H9 (cell line): ENCODE measurements at regions not wholly inside any gene's neighbourhood (a gene's known extent, or its start where the extent isn't known, plus 50 kb on each side); places are given as distances from the start of the nearest gene placed in this dataset.

Experiments
- DNase-seq: peaks from one replicate; pipeline ENCODE4 v3.0.0-alpha.2; 2017
- H2AFZ ChIP-seq: one replicate; pipeline ENCODE4 v1.6.1; 2013; ENCODE audit warnings: mild to moderate bottlenecking, low read length, control low read depth, moderate library complexity
- H2AK5ac ChIP-seq: 2 replicates; pipeline ENCODE4 v1.6.1; 2013; ENCODE audit warnings: low read length, control low read depth, mixed read lengths; ENCODE audit not compliant: insufficient read length
- H2BK120ac ChIP-seq: one replicate; pipeline ENCODE4 v1.6.1; 2013; ENCODE audit warnings: low read depth, mild to moderate bottlenecking, low read length, control low read depth, inconsistent platforms; ENCODE audit not compliant: poor library complexity, severe bottlenecking
- H2BK12ac ChIP-seq: 2 replicates; pipeline ENCODE4 v1.6.1; 2013; ENCODE audit warnings: low read length, control low read depth, mixed read lengths, low read depth; ENCODE audit not compliant: insufficient read length
- H2BK15ac ChIP-seq: 2 replicates; pipeline ENCODE4 v1.6.1; 2013; ENCODE audit warnings: low read depth, low read length, control low read depth
- H2BK20ac ChIP-seq: one replicate; pipeline ENCODE4 v1.6.1; 2013; ENCODE audit warnings: low read depth, mild to moderate bottlenecking, low read length, control low read depth, inconsistent platforms; ENCODE audit not compliant: poor library complexity, severe bottlenecking
- H2BK5ac ChIP-seq: 2 replicates; pipeline ENCODE4 v1.6.1; 2013; ENCODE audit warnings: low read length, control low read depth, mixed read lengths; ENCODE audit not compliant: insufficient read length
- H3K14ac ChIP-seq: 2 replicates; pipeline ENCODE4 v1.6.1; 2013; ENCODE audit warnings: low read length, control low read depth; ENCODE audit not compliant: insufficient read depth
- H3K18ac ChIP-seq: 2 replicates; pipeline ENCODE4 v1.6.1; 2013; ENCODE audit warnings: low read depth, mild to moderate bottlenecking, mixed read lengths, low read length, control low read depth; ENCODE audit not compliant: insufficient read length
- H3K23ac ChIP-seq: 2 replicates; pipeline ENCODE4 v1.6.1; 2013; ENCODE audit warnings: low read length, control low read depth, mixed read lengths, low read depth; ENCODE audit not compliant: insufficient read length
- H3K23me2 ChIP-seq: 2 replicates; pipeline ENCODE4 v1.6.1; 2013; ENCODE audit warnings: low read depth, mild to moderate bottlenecking, mixed read lengths, low read length, control low read depth; ENCODE audit not compliant: insufficient read length, poor library complexity, severe bottlenecking
- H3K27ac ChIP-seq: 2 replicates; pipeline ENCODE4 v1.5.1; 2013; ENCODE audit warnings: low read length, control low read depth, mixed read lengths, low read depth; ENCODE audit not compliant: insufficient read length
- H3K27me3 ChIP-seq: 2 replicates; pipeline ENCODE4 v1.6.1; 2013; ENCODE audit warnings: low read length, control low read depth, inconsistent platforms; ENCODE audit not compliant: insufficient read depth
- H3K4ac ChIP-seq: 2 replicates; pipeline ENCODE4 v1.6.1; 2013; ENCODE audit warnings: low read depth, mild to moderate bottlenecking, control low read depth, inconsistent platforms, low read length, moderate library complexity
- H3K4me1 ChIP-seq: 2 replicates; pipeline ENCODE4 v1.6.1; 2013; ENCODE audit warnings: low read length, control low read depth, inconsistent platforms; ENCODE audit not compliant: insufficient read depth
- H3K4me2 ChIP-seq: 2 replicates; pipeline ENCODE4 v1.6.1; 2013; ENCODE audit warnings: low read length, control low read depth, mixed read lengths; ENCODE audit not compliant: insufficient read length, insufficient read depth
- H3K56ac ChIP-seq: 2 replicates; pipeline ENCODE4 v1.6.1; 2013; ENCODE audit warnings: low read depth, mild to moderate bottlenecking, mixed read lengths, low read length, control low read depth; ENCODE audit not compliant: insufficient read length
- H3K79me1 ChIP-seq: 2 replicates; pipeline ENCODE4 v1.6.1; 2013; ENCODE audit warnings: low read depth, mild to moderate bottlenecking, moderate library complexity, low read length, control low read depth, inconsistent platforms; ENCODE audit not compliant: insufficient read depth, poor library complexity, severe bottlenecking
- H3K79me2 ChIP-seq: 2 replicates; pipeline ENCODE4 v1.6.1; 2013; ENCODE audit warnings: low read length, control low read depth, inconsistent platforms; ENCODE audit not compliant: insufficient read depth
- H3K9ac ChIP-seq: 2 replicates; pipeline ENCODE4 v1.6.1; 2013; ENCODE audit warnings: low read length, control low read depth, mixed read lengths; ENCODE audit not compliant: insufficient read length; ENCODE audit errors: extremely low read depth
- H3K9me3 ChIP-seq: one replicate; pipeline ENCODE4 v1.6.1; 2013; ENCODE audit warnings: low read depth, low read length, inconsistent platforms; ENCODE audit not compliant: control insufficient read depth
- H3T11ph ChIP-seq: one replicate; pipeline ENCODE4 v1.6.1; 2013; ENCODE audit warnings: mild to moderate bottlenecking, low read length, control low read depth, inconsistent platforms
- H4K20me1 ChIP-seq: one replicate; pipeline ENCODE4 v1.6.1; 2013; ENCODE audit not compliant: control insufficient read depth, insufficient read length, insufficient read depth
- H4K5ac ChIP-seq: 2 replicates; pipeline ENCODE4 v1.6.1; 2013; ENCODE audit warnings: low read depth, mild to moderate bottlenecking, mixed read lengths, low read length, control low read depth; ENCODE audit not compliant: insufficient read length
- H4K8ac ChIP-seq: replicated peaks from 2 replicates; pipeline ENCODE4 v1.6.1; 2013; ENCODE audit warnings: low read length, control low read depth, mixed read lengths, low read depth; ENCODE audit not compliant: insufficient read length
- H4K91ac ChIP-seq: 2 replicates; pipeline ENCODE4 v1.6.1; 2013; ENCODE audit warnings: low read depth, mild to moderate bottlenecking, moderate library complexity, mixed read lengths, low read length, control low read depth; ENCODE audit not compliant: insufficient read length
- H3K27ac Mint-ChIP-seq, 3 experiments: 2 replicates in 2 of 3; 3 replicates in 1 of 3; pipeline ENCODE4 v1.8.0; 2020 to 2021; ENCODE audit warnings: mixed read lengths in 3 of 3, mild to moderate bottlenecking in 1 of 3, moderate library complexity in 1 of 3
- H3K27me3 Mint-ChIP-seq: 2 replicates; pipeline ENCODE4 v1.8.0; 2021; ENCODE audit warnings: low read depth, mild to moderate bottlenecking, moderate library complexity, mixed read lengths
- H3K36me3 Mint-ChIP-seq, 3 experiments: 2 replicates in 2 of 3; 3 replicates in 1 of 3; pipeline ENCODE4 v1.8.0; 2020 to 2021; ENCODE audit warnings: low read depth in 3 of 3, mixed read lengths in 3 of 3; ENCODE audit not compliant: insufficient read depth in 1 of 3
- H3K4me1 Mint-ChIP-seq, 2 experiments: 2 replicates each; pipeline ENCODE4 v1.8.0; 2020; ENCODE audit warnings: mixed read lengths in 2 of 2
- H3K4me3 Mint-ChIP-seq, 2 experiments: 2 replicates in 1 of 2; 3 replicates in 1 of 2; pipeline ENCODE4 v1.8.0; 2020 to 2021; ENCODE audit warnings: mild to moderate bottlenecking in 2 of 2, mixed read lengths in 2 of 2, moderate library complexity in 1 of 2
- H3K9me3 Mint-ChIP-seq, 2 experiments: 2 replicates in 1 of 2; 3 replicates in 1 of 2; pipeline ENCODE4 v1.8.0; 2020; ENCODE audit warnings: mild to moderate bottlenecking in 2 of 2, mixed read lengths in 2 of 2, moderate library complexity in 1 of 2
- CTCF ChIP-seq: fragments of 200-600 bp; sonication (generic); conservative IDR thresholded peaks from 3 replicates; pipeline ENCODE4 v1.8.0; 2021; ENCODE audit warnings: antibody characterized with exemption, mild to moderate bottlenecking

DNA sequence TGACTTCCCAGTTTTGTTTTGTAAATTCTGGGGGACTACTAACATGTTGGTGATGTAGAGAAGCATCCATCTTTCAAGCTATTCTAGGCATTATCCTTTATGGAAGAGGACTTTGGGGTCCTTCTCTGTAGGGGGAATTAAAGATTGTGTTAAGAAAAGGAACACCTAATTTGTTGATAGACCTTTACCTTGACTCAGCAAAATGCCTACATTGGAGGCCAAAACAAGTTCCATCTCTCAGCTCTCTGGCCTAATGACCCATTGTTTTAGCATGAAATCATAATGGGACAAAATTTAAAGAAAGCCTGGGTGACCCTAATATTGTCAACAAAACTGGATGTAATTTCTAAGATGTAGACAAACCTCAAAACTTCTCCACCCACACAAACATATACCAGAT, 465.3 kb upstream of the SOX9 start:
- Mint-ChIP-seq H3K27ac (no peak overlapping the region), H3K9me3 (no peaks in the 10 kb centered on the region; a peak in 1 of 5 replicates), H3K4me3 (no peak overlapping the region), H3K36me3 (no peaks in the 10 kb centered on the region), H3K4me1 (no peaks in the 10 kb centered on the region), H3K27me3 (no peaks in the 10 kb centered on the region)
- H2BK12ac ChIP-seq: no peak overlapping the region
- no peaks in the 10 kb centered on the region for H3K23me2 ChIP-seq
- H3K4me1 ChIP-seq: no peaks in the 10 kb centered on the region
- no peak overlapping the region for H4K91ac ChIP-seq
- H3K4ac ChIP-seq: no peak overlapping the region
- no peak for TF ChIP-seq CTCF
- H2BK20ac ChIP-seq: no peak overlapping the region
- DNase-seq: no peak
- no peaks in the 10 kb centered on the region for H4K20me1 ChIP-seq
- no peak overlapping the region for H3K56ac ChIP-seq
- no peaks in the 10 kb centered on the region for H3K79me1 ChIP-seq
- no peak overlapping the region for H2AFZ ChIP-seq
- H3K18ac ChIP-seq: no peak overlapping the region
- no peaks in the 10 kb centered on the region for H3K9me3 ChIP-seq
- no peak overlapping the region for H4K8ac ChIP-seq
- H2AK5ac ChIP-seq: no peak overlapping the region
- no peak overlapping the region for H3K23ac ChIP-seq
- no peak overlapping the region for H2BK15ac ChIP-seq
- H3K79me2 ChIP-seq: no peaks in the 10 kb centered on the region
- no peak overlapping the region for H3K14ac ChIP-seq
- H3K9ac ChIP-seq: no peak overlapping the region
- no peak overlapping the region for H3T11ph ChIP-seq
- H4K5ac ChIP-seq: no peak overlapping the region
- no peak overlapping the region for H2BK120ac ChIP-seq
- H3K27ac ChIP-seq: no peak overlapping the region
- H2BK5ac ChIP-seq: no peak overlapping the region
- H3K4me2 ChIP-seq: no peak overlapping the region
- H3K27me3 ChIP-seq: no peaks in the 10 kb centered on the region
